ENCODE measurements at regions not wholly inside any gene's neighbourhood (a gene's known extent, or its start where the extent isn't known, plus 50 kb on each side); places are given as distances from the start of the nearest gene placed in this dataset.

GRCh38 chr13:47332149-47332548, 435.3 kb upstream of the HTR2A start:
- intact Hi-C loops (cut with micrococcal nuclease): no loop called here
- dilution Hi-C loops (cut with HindIII; ENCODE audit: low sequenced_read_pairs, unreplicated experiment): no loop called here
- DNase-seq (peak; percentile 8), ATAC-seq (ENCODE audit: low read depth) (no peak; the same call in 1 of the 2 replicates)
- H2BK20ac ChIP-seq (ENCODE audit: low read depth, low read length): no peak overlapping the region
- no peak overlapping the region for H3K23ac ChIP-seq (ENCODE audit: low read depth, low read length)
- no peak overlapping the region for H3K14ac ChIP-seq (replicated peaks; ENCODE audit: low read depth, low read length)
- no peak overlapping the region for H2BK5ac ChIP-seq (ENCODE audit: low read depth, low read length, poor library complexity, severe bottlenecking)
- WGBS, 2 experiments (ENCODE audit: extremely low coverage in 2 of 2, insufficient read length in 1 of 2): no CpG with 5 or more reads among the region's 4 CpGs
- H3K79me1 ChIP-seq (ENCODE audit: low read depth in 1 of 2, low read length in 2 of 2): no peaks in the 10 kb centered on the region
- H4K20me1 ChIP-seq (ENCODE audit: insufficient read depth, low read length): no peaks in the 10 kb centered on the region
- H4K5ac ChIP-seq (ENCODE audit: low read depth, low read length): no peak overlapping the region
- H3K27me3 ChIP-seq (ENCODE audit: control insufficient read depth, insufficient read depth, low read length): no peaks in the 10 kb centered on the region
- 0 out of 4 replicates have a peak overlapping the region, but pooled peaks of 1 of the 2 experiments have one; percentile 8 for H4K8ac ChIP-seq (ENCODE audit: low read depth in 2 of 2, low read length in 2 of 2)
- no peaks in the 10 kb centered on the region for H3K4me1 ChIP-seq (ENCODE audit: control insufficient read depth, insufficient read depth, low read length)
- no peak overlapping the region for H3K27ac ChIP-seq (ENCODE audit: insufficient read depth, low read length)
- no peak overlapping the region for H3K4me3 ChIP-seq (ENCODE audit: insufficient read depth, low read depth, low read length)
- no peak for TF ChIP-seq CEBPB (IDR thresholded peaks at IDR 0.05; ENCODE audit: low read depth, low read length)
- TF ChIP-seq MAFK (IDR thresholded peaks at IDR 0.05; ENCODE audit: low read depth, low read length): no peak
- TF ChIP-seq FOS (IDR thresholded peaks at IDR 0.05; ENCODE audit: low read depth, low read length): no peak
- TF ChIP-seq CTCF (conservative IDR thresholded peaks at IDR 0.05; ENCODE audit: low read depth, low read length): no peak
- no peak for TF ChIP-seq SMC3 (IDR thresholded peaks at IDR 0.05; ENCODE audit: low read depth, low read length)
- H3K36me3 ChIP-seq (ENCODE audit: control insufficient read depth, insufficient read depth, low read length): no peaks in the 10 kb centered on the region
- no TSS peak for BruUV-seq (replicated peaks)
- POLR2A ChIA-PET (ENCODE audit: unreplicated experiment): no interaction called here
- no peak overlapping the region for H3K18ac ChIP-seq (ENCODE audit: low read depth, low read length)
- H3K4me2 ChIP-seq (ENCODE audit: low read depth, low read length): no peak overlapping the region
- H3K9ac ChIP-seq (ENCODE audit: low read depth, low read length): no peak overlapping the region
- H2AK5ac ChIP-seq (ENCODE audit: low read depth, low read length): no peak overlapping the region
- H2BK15ac ChIP-seq (ENCODE audit: low read depth, low read length): no peak overlapping the region
- CTCF ChIA-PET: no interaction called here
- H3K56ac ChIP-seq (ENCODE audit: extremely low read depth, insufficient read depth, low read length): no peak overlapping the region
- in situ Hi-C loops (cut with MboI; ENCODE audit: low sequenced_read_pairs): no loop called here
- no peak overlapping the region for H4K91ac ChIP-seq (ENCODE audit: insufficient read depth, low read depth, low read length)
- 0 out of 2 replicates have a peak, but pooled peaks cover 4% of the 10 kb centered on the region for H3K9me1 ChIP-seq (ENCODE audit: insufficient read depth, low read length)
- H2BK120ac ChIP-seq (ENCODE audit: low read depth, low read length): no peak overlapping the region
- no peaks in the 10 kb centered on the region for H3K9me3 ChIP-seq (ENCODE audit: control insufficient read depth, insufficient read depth, low read length)
- H3K4ac ChIP-seq (ENCODE audit: low read depth, low read length): 0 out of 2 replicates have a peak overlapping the region, but pooled peaks have one; percentile 30
- H2AFZ ChIP-seq (replicated peaks; ENCODE audit: low read length, poor library complexity): peak overlapping the region; percentile 5
- H2AK9ac ChIP-seq (replicated peaks; ENCODE audit: low read depth, low read length, poor library complexity): no peak overlapping the region
